Inflammatory macrophage treated with lipopolysaccharide for 4 hours (primary cell): ENCODE measurements at regions not wholly inside any gene's neighbourhood (a gene's known extent, or its start where the extent isn't known, plus 50 kb on each side); places are given as distances from the start of the nearest gene placed in this dataset.
A peak's percentile ranks its signal among the peaks of the same experiment; 100 is the strongest.
"Not testable (repeated sequence)": the region's sequence is repeated elsewhere in the genome, so short reads cannot be mapped to it uniquely, and the experiment has no call there.

Experiments
- DNase-seq: peaks from one replicate; pipeline ENCODE4 v3.0.0-alpha.2; 2020

DNA sequence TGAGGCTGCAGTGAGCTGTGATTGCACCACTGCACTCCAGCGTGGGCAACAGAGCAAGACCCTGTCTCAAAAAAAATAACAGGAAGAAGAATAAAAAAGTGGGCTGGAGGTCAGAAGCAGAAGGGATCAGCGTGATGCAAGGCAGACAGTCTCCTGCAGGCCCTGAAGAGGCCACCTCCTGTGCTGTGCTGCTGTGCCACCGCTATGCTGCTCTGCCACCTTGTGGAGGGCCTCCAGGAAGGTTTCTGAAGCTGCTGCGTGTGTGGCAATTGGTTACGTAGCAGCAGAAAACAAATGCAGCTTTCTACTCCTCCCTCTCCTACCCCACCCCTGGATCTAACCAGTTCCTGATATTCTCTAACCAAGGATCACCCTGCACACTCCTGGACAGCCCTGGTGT lies 815.5 kb downstream of the KCNJ18 start:
- no peak for DNase-seq

DNA sequence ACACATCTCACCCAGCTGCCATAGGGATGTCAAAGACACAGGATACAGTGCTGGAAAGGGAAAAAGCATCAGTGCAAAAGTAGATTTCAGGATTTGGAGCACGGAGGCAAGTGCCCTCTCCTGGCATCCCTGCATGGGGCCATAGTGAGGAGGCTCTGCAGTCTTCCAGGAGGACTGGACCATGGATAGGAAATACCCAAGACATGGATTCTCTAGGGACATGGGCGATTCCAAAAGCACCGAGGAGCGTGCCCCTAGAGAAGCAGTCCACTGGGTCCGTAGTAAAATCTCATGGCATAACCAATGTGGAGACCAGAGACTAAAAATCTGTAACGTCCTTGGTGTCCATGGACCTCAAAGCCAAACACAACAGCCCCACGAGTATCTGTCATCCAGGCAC lies 818.2 kb downstream of the KCNJ18 start:
- DNase-seq = no peak

- DNase-seq = no peak
Measured at GRCh38 chr17:22511431-22511830, 819.1 kb downstream of the KCNJ18 start.

- DNase-seq = no peak
Measured at GRCh38 chr17:22512057-22512456, 819.7 kb downstream of the KCNJ18 start.

GRCh38 chr17:22512506-22512905 lies 820.2 kb downstream of the KCNJ18 start:
- no peak for DNase-seq

- no peak for DNase-seq
Measured at GRCh38 chr17:22512997-22513538, 820.7 kb downstream of the KCNJ18 start.

GRCh38 chr17:22514315-22514714 lies 822.0 kb downstream of the KCNJ18 start:
- DNase-seq = no peak

DNA sequence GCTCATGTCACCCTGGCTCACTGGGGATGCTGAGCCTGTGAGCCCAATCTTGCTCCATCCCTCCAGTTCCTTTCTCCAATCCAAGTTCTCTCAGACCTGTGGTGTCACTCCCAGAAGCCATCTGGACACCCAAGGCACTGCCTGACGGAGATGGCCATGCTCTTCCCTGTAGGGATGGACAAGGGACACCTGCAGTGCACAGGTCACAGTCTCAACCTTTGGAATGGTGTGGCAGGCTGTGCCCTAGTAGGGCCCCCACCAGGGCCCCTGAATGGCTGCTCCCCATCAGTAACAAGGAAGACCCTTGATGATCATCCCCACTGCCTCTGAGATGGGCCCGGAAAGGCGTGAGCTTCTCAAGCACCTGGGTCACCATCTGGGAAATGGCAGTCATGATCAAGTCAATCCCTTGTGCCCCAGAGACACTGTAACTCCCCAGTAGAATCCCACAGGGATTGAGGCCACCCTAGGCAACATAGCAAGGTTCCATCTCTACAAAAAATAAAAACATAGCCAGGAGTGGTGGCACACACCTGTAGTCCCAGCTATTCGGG lies 822.5 kb downstream of the KCNJ18 start:
- DNase-seq = no peak

DNA sequence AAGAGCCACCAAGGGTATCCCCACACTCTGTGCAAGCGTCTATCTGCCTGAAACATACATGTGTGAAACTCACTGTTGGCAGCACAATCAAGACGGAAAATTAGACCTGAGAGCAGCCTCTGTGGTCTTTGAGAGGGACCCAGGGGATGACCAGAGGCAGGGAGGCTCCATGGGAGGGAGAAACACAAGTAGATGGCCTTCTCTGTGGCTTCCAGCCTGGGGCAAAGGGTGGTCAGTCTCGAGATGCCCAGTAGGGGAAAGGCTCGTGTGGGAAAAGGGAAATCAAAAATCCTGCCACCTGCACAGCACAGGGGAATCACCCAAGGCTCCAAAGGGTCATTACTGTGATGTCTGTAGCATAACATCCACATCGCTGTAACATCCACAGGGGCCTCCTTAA lies 823.3 kb downstream of the KCNJ18 start:
- DNase-seq = no peak

DNA sequence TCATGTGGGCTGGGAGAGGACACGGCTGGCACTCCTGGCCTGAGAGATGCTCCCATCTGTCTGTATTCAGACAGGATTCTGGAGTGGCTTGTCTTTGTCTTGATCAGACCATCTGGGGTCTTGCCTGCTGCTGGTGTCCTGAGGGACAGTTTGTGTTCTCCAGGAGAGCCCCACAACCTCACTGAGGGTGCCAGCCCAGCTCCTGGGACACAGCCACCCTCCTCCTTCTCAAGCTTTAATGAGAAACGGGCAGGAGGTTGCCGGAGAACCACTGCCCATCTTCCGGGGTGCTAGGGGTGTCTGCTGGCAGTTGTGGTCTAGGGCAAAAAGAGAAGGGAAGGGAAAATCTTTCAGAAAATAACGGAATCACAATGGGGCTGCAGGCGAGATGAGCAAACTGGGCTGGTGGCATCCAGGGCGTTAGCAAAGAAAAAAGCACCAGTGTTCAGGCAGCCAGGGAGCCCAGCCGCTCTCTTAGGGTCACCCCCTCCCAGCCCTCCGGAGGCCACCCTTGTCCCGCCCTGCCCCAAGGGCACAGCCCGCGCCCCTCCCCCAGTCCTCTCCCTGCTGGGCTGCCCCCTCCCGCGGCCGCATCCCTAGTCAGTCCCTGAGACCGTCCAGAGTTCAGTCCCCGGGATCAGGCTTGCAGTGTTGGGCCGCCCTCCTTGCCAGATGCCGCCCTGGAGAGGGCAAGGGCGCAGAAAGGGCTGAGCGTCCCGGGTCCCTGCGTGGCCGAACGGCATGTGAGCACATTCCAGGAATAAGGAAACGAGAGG lies 824.7 kb downstream of the KCNJ18 start:
- no peak for DNase-seq

DNA sequence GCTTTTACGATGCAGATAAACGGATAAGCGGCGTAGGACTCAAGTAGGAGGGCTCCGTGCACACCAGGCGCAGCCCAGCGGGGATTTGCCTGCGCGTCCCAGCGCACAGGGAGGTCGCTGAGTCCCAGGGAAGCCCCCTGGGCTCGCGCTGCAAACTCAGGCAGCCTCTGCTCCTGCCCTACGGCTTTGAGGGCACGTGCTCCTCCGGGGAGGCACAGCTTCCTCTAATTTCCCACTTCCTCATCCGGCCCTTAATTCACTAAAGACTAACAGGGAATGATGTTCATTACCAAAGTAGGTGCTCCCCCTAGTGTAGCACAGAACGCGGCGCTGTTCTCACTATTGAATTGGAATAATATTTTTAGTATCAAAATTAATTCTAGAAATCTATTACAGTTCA lies 825.4 kb downstream of the KCNJ18 start:
- DNase-seq = no peak

DNA sequence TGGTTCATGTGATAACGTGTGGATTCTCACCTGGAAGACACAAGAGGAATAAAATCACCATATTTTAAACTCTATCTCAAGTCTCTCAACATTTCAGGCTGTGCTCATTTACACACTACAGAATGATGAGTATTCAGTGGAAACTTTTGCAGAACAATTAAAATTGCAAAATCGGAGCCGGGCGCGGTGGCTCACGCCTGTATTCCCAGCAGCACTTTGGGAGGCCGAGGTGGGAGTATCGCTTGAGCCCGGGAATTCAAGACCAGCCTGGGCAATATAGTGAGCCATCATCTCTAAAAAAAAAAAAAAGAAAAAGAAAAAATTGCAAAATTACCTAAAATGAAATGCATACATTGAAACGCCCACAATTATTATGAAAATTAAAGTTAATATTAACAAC lies 825.9 kb downstream of the KCNJ18 start:
- DNase-seq = no peak

DNA sequence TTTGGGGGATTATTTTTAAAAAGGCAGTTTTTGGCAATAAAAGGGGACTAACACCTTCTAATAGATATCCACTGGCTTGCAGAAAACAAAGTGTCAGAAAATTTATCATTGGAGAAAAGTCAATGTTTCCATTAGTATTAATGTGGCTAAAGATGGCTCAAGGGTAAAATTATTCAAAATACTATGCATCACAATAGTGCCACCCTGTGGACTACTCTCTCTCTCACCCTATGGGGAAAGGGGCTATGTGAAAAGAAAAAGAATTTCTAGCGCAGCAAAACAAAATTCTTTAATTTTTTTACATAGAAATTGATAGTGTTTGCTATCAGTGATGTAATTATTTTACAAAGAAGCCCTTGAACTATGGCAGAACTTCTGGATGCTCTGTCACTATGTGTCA lies 856.5 kb downstream of the KCNJ18 start:
- not testable (repeated sequence) for DNase-seq

DNA sequence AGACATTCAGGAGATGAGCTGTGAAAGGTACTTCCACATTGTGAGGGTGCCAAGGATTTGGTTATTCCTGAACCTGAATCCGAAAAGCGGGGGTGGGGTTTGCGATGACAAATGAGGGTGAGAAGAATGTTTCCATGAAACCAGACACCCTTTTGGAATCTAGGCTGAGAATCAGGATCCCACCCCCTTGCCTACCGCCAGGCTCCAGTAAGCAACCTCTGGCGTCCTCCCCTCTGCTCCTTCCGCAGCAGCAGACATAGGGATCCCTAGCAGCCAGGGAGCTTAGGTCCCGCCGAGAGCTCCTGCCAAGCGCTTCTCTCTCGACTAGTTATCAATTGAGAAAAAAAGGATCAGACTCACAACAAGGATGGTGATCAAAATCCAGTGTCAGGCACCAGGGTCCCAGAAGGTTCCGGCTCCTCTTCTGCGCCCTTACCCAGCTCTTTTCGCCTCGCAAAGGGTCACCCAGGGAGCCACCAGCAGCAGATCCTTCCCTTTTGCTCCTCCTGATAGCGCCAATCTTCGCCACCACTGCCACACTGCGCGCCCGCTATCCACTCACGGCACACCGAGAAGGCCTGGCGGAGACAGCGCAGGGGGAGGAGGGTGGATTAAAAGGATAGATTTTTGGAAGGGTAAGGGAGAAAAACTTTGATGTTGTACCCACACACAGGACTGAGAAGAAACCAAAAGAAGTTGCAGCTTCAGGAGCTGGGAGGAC lies 859.5 kb downstream of the KCNJ18 start:
- not testable (repeated sequence) for DNase-seq

DNA sequence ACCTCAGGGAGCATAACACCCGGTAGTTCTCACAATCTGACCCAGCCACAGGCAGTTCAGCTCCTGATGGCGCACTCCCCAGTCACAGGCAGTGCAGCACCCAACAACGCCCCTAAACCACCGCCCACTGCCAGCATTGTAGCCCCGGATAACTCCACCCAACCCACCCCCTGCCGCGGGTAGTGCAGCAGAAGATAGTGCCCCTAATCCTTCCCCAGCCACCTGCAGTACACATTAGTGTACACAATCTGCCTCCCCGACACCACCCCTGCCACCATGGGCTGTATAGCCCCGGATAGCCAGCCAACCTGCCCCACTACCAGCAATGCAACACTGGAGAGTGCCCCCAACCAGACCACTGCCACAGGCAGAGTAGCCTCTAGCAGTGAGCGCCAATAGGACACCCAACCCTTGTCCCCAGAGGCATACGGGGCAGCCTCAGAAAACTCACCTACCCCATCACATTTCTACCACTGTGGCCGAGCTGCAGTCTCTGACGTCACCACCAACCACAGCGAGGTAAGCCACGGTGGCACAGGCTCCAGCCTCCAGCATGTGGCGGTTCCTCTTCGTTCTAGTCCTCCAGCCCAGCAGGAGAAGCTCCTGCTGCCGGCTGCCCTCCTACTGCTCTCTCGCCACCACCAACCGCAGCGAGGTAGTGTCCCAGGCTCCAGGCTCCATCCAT lies 877.3 kb downstream of the KCNJ18 start:
- DNase-seq = no peak

DNA sequence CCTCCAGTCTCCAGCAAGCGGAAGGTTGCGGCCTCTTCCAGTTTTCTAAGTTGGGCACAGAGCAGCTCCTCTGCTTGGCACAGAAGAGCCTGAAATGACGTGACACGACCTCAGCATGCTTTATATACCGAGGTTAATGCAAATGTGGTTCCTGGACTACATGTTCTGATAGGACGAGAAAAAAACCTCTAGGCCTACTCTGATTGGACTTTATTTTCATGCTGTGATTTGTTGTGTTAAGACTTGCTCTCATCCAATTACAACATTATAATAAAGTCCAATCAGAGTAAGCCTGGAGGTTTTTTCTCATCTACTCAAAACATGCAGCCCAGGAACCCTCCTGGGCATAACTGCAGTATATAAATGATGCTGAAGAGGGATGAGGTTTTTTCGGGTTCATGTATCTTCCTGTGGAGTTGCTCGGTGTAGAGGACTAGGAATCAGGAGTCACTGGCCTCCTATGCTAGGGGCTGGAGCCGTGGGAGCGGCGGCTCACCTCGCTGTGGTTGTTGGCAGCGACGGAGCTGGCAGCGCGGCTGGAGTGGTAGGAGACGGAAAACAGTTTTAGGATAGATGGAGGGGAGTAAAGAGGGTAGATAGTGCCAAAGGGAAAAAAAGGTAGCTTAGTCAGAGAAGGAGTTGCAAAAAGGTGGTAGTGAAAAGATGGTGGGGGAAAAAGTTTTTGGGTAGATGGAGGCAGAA lies 878.0 kb downstream of the KCNJ18 start:
- DNase-seq = no peak

GRCh38 chr17:22599322-22599721 lies 907.0 kb downstream of the KCNJ18 start:
- no peak for DNase-seq

- DNase-seq = peak; percentile 10
Measured at GRCh38 chr17:22600644-22601298, 908.4 kb downstream of the KCNJ18 start.
